ENCODE measurements at regions not wholly inside any gene's neighbourhood (a gene's known extent, or its start where the extent isn't known, plus 50 kb on each side); places are given as distances from the start of the nearest gene placed in this dataset.

DNA sequence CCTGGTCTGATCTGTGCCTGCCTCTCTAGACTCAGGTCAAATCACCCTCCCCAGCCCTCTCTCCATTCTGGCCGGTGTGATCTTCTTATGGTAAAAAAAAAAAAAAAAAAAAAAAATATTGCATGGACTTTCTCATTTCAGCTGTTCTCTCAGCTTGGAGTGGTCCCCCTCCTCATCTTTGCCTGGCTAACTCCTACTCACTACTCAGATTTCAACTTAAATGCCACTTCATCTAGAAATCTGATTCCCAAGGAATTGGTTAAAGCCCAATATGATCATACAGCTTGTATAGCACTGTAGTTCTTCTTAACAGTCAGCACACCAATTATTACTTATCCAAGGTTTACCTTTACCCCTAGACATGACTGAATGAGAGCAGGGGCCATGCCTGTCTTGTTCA is 105.9 kb upstream of the CARMIL1 start:
- Histone ChIP-seq H3K4me1 (no peaks in the 10 kb centered on the region), H3K4me3 (no peak overlapping the region), H3K27me3 (no peaks in the 10 kb centered on the region), H3K36me3 (ENCODE audit: low read depth, missing control alignments) (no peaks in the 10 kb centered on the region), H3K27ac (no peak overlapping the region), H3K9me3 (no peaks in the 10 kb centered on the region)
- intact Hi-C loops (cut with DNase I; ENCODE audit: low total_unique reads) = no loop called here
- DNase-seq = no peak
- TF ChIP-seq CTCF (IDR thresholded peaks at IDR 0.05) = no peak
- no peak for TF ChIP-seq POLR2A (IDR thresholded peaks at IDR 0.05)
- 79 to 83% methylated on average over 1 of the region's 1 CpG for WGBS, 2 donors

- Histone ChIP-seq H3K27ac (no peak overlapping the region), H3K36me3 (ENCODE audit: low read depth, missing control alignments) (no peaks in the 10 kb centered on the region), H3K9me3 (no peaks in the 10 kb centered on the region), H3K4me3 (no peak overlapping the region), H3K4me1 (no peaks in the 10 kb centered on the region), H3K27me3 (no peaks in the 10 kb centered on the region)
- no peak for DNase-seq
- intact Hi-C loops (cut with DNase I; ENCODE audit: low total_unique reads) = no loop called here
- 92 to 100% methylated on average over 4 of the region's 4 CpGs for WGBS, 2 donors
- TF ChIP-seq CTCF (IDR thresholded peaks at IDR 0.05) (no peak), POLR2A (IDR thresholded peaks at IDR 0.05) (no peak)
Measured at GRCh38 chr6:25173951-25174474, 105.2 kb upstream of the CARMIL1 start.

GRCh38 chr6:25174678-25175077 is 104.5 kb upstream of the CARMIL1 start:
- H3K36me3 ChIP-seq (ENCODE audit: low read depth, missing control alignments) = no peaks in the 10 kb centered on the region
- H3K4me1 ChIP-seq = no peaks in the 10 kb centered on the region
- WGBS, 2 donors = 92 to 97% methylated on average over 6 of the region's 6 CpGs
- no peak overlapping the region for H3K27ac ChIP-seq
- H3K4me3 ChIP-seq = no peak overlapping the region
- no peaks in the 10 kb centered on the region for H3K9me3 ChIP-seq
- intact Hi-C loops (cut with DNase I; ENCODE audit: low total_unique reads) = no loop called here
- no peaks in the 10 kb centered on the region for H3K27me3 ChIP-seq
- no peak for DNase-seq
- no peak for TF ChIP-seq CTCF (IDR thresholded peaks at IDR 0.05)
- TF ChIP-seq POLR2A (IDR thresholded peaks at IDR 0.05) = no peak

DNA sequence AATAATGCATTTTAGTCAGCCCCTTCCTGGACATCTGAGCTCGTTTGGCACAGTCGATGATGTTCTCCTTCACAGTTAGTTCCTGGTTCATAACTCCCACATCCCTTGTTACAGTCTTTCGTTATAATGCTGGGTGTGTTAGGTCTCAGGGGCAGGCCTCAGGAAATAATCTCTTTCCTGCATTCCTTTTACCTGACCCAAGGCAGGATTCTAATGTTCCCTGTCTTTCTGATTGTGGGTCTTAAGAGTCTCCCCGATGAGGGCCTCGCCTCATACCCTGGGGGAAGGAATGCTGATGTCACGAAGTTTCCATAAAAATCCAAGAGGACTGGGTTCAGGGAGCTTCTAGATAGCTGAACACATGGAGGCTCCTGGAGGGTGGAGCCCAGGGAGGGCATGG is 104.0 kb upstream of the CARMIL1 start:
- Histone ChIP-seq H3K4me1 (no peaks in the 10 kb centered on the region), H3K27me3 (no peaks in the 10 kb centered on the region), H3K36me3 (ENCODE audit: low read depth, missing control alignments) (no peaks in the 10 kb centered on the region), H3K9me3 (no peaks in the 10 kb centered on the region), H3K4me3 (no peak overlapping the region), H3K27ac (no peak overlapping the region)
- no peak for DNase-seq
- no peak for TF ChIP-seq CTCF (IDR thresholded peaks at IDR 0.05)
- no peak for TF ChIP-seq POLR2A (IDR thresholded peaks at IDR 0.05)
- intact Hi-C loops (cut with DNase I; ENCODE audit: low total_unique reads) = no loop called here
- WGBS, 2 donors = 45 to 53% methylated on average over 6 of the region's 6 CpGs

DNA sequence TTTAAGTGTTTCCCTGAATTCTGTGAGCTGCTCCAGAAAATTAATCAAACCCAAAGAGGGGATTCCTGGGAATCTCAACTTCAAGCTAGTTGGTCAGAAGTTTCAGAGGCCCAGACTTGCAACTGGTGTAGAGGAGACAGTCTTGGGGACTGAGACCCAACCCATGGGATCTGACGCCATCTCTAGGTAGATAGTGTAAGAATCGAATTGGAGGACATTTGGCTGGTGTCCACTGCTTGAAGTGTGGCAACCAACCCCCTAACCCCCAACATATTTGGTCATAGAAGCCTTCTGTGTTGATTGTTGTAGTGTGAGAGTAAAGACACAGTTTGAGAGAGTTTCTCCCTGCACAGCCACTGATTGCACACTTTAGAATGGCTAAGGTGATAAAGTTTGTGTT is 103.5 kb upstream of the CARMIL1 start:
- H3K27me3 ChIP-seq = no peaks in the 10 kb centered on the region

More for the DNA sequence above, 103.5 kb upstream of the CARMIL1 start:
- no peak overlapping the region for H3K4me3 ChIP-seq
- no peaks in the 10 kb centered on the region for H3K36me3 ChIP-seq (ENCODE audit: low read depth, missing control alignments)
- no peaks in the 10 kb centered on the region for H3K9me3 ChIP-seq
- no peaks in the 10 kb centered on the region for H3K4me1 ChIP-seq
- TF ChIP-seq POLR2A (IDR thresholded peaks at IDR 0.05) (no peak), CTCF (IDR thresholded peaks at IDR 0.05) (no peak)
- WGBS, 2 donors = 86 to 97% methylated on average over 2 of the region's 2 CpGs
- intact Hi-C loops (cut with DNase I; ENCODE audit: low total_unique reads) = no loop called here
- no peak overlapping the region for H3K27ac ChIP-seq
- DNase-seq = no peak
